ENCODE measurements at regions not wholly inside any gene's neighbourhood (a gene's known extent, or its start where the extent isn't known, plus 50 kb on each side); places are given as distances from the start of the nearest gene placed in this dataset.

GRCh38 chr2:111519071-111519470, 364.9 kb downstream of the ANAPC1 start:
- TF ChIP-seq POLR2AphosphoS5 (IDR thresholded peaks at IDR 0.05; ENCODE audit: low read depth, low read length), result no peak
- TF ChIP-seq SIN3A (IDR thresholded peaks at IDR 0.05; ENCODE audit: borderline replicate concordance, insufficient read depth, low read length), result no peak

Data from PFSK-1 (cell line).